Naive thymus-derived CD4-positive, alpha-beta T cell (primary cell): ENCODE measurements at regions not wholly inside any gene's neighbourhood (a gene's known extent, or its start where the extent isn't known, plus 50 kb on each side); places are given as distances from the start of the nearest gene placed in this dataset.
"Not testable (repeated sequence)": the region's sequence is repeated elsewhere in the genome, so short reads cannot be mapped to it uniquely, and the experiment has no call there.

Source experiments
- ATAC-seq: fragments of 150-1000 bp; cut with Tn5 transposase; 2 replicates; pipeline ENCODE4 v1.10.0; 2021; ENCODE audit warnings: mild to moderate bottlenecking, moderate library complexity
- CTCF ChIA-PET: fragments of 350-600 bp; sonication (Branson Sonifier 250); formaldehyde crosslinking; loops from one replicate; lab custom pipeline; 2021; ENCODE audit warnings: antibody characterized with exemption; lab: Charles Lee
- POLR2A ChIA-PET: fragments of 350-600 bp; sonication (Branson Sonifier 250); formaldehyde crosslinking; loops from one replicate; lab custom pipeline; 2021; ENCODE audit warnings: antibody characterized with exemption, inconsistent platforms; lab: Charles Lee
- DNase-seq, 9 donors: peaks; one replicate each; pipeline versions ENCODE4 v3.0.0 to v3.0.0-alpha.2; 2020 to 2022; ENCODE audit warnings: mixed read lengths in 1 of 9
- H3K27ac ChIP-seq: one replicate; pipeline ENCODE4 v1.7.0; 2013; ENCODE audit warnings: mild to moderate bottlenecking, low read depth, low read length, moderate library complexity
- H3K27me3 ChIP-seq, 2 donors: one replicate each; pipeline ENCODE4 v1.7.0; 2013; ENCODE audit warnings: low read length in 2 of 2, mild to moderate bottlenecking in 2 of 2, moderate library complexity in 2 of 2; ENCODE audit not compliant: control insufficient read depth in 2 of 2, insufficient read depth in 2 of 2
- H3K36me3 ChIP-seq, 3 experiments: 1 replicate in 2 of 3; 2 replicates in 1 of 3; pipeline ENCODE4 v1.7.0; 2013; ENCODE audit warnings: low read length in 3 of 3, mild to moderate bottlenecking in 3 of 3, moderate library complexity in 1 of 3; ENCODE audit not compliant: insufficient read depth in 3 of 3, control insufficient read depth in 2 of 3
- H3K4me1 ChIP-seq, 2 donors: one replicate each; pipeline ENCODE4 v1.7.0; 2013; ENCODE audit warnings: low read length in 2 of 2, mild to moderate bottlenecking in 2 of 2, moderate library complexity in 1 of 2; ENCODE audit not compliant: control insufficient read depth in 2 of 2, insufficient read depth in 2 of 2
- H3K4me3 ChIP-seq: 2 replicates; pipeline ENCODE4 v1.7.0; 2013; ENCODE audit warnings: mild to moderate bottlenecking, low read length
- H3K9me3 ChIP-seq, 3 experiments: 1 replicate in 2 of 3; 2 replicates in 1 of 3; pipeline ENCODE4 v1.7.0; 2013; ENCODE audit warnings: low read length in 3 of 3; ENCODE audit not compliant: control insufficient read depth in 2 of 3
- H3K27ac Mint-ChIP-seq, 9 donors: one replicate each; pipeline ENCODE4 v1.8.0; 2020 to 2022; ENCODE audit warnings: mixed read lengths in 9 of 9, mild to moderate bottlenecking in 8 of 9, moderate library complexity in 5 of 9, inconsistent platforms in 2 of 9
- H3K27me3 Mint-ChIP-seq, 5 donors: one replicate each; pipeline ENCODE4 v1.8.0; 2021 to 2022; ENCODE audit warnings: mixed read lengths in 5 of 5, mild to moderate bottlenecking in 1 of 5
- H3K36me3 Mint-ChIP-seq, 5 donors: one replicate each; pipeline ENCODE4 v1.8.0; 2020 to 2022; ENCODE audit warnings: mixed read lengths in 5 of 5, mild to moderate bottlenecking in 3 of 5, inconsistent platforms in 1 of 5
- H3K4me1 Mint-ChIP-seq, 7 donors: one replicate each; pipeline ENCODE4 v1.8.0; 2020 to 2022; ENCODE audit warnings: mixed read lengths in 7 of 7, mild to moderate bottlenecking in 3 of 7, inconsistent platforms in 1 of 7
- H3K4me3 Mint-ChIP-seq, 10 donors: one replicate each; pipeline ENCODE4 v1.8.0; 2020 to 2022; ENCODE audit warnings: mild to moderate bottlenecking in 10 of 10, mixed read lengths in 10 of 10, moderate library complexity in 6 of 10, inconsistent platforms in 2 of 10
- H3K9me3 Mint-ChIP-seq, 11 donors: one replicate each; pipeline ENCODE4 v1.8.0; 2020 to 2022; ENCODE audit warnings: mixed read lengths in 11 of 11, mild to moderate bottlenecking in 4 of 11, inconsistent platforms in 1 of 11, moderate library complexity in 1 of 11
- intact Hi-C, 2 donors: fragments of 100-400 bp; cut with micrococcal nuclease; formaldehyde crosslinking; loops; one replicate each; pipeline ENCODE4 v1.15.1; 2023

DNA sequence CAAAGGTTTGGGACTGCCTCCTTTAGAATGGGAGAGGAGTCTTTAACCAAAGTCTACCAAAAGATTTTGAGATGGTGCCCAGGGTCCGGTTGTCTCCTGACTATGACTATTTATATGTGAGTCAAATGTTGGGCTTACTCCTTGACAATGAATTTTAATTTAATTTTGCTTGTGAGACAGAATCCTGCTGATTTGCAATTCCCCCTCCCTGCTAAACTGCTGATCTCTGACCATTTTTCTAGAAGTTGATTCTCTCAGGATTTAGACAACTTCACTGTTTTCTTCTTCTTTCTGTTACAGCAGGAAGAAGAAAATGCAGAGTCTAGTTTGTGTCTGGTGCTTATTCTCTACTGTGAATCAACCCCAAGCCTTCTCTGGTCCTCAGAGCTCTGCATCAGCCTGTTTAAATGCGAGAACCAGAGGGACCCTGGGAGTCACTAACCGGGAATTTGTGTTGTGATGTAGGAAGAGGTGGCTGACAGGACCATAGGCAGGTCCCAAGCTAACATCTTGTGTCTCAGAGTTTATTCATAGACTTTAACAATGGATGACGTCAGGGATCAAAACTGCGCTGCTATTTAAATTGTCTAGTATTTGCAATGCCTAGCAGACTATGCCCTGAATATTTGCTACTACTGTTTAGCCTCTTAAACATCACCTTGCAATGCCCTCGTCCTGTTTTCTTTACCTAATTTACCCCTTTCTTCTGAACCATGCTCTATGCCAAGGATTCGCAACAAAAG lies 124.0 kb upstream of the TAF11L2 start:
- H3K27ac ChIP-seq = no peak overlapping the region
- CTCF ChIA-PET = no interaction called here
- intact Hi-C loops = no loop called here
- no peak overlapping the region for H3K4me3 ChIP-seq
- ATAC-seq (no peak), DNase-seq (no peak)
- no peaks in the 10 kb centered on the region for H3K36me3 ChIP-seq
- H3K36me3 Mint-ChIP-seq = no peaks in the 10 kb centered on the region
- no peak overlapping the region for H3K27ac Mint-ChIP-seq
- H3K27me3 Mint-ChIP-seq = no peaks in the 10 kb centered on the region
- POLR2A ChIA-PET = no interaction called here
- no peaks in the 10 kb centered on the region for H3K9me3 ChIP-seq
- H3K4me3 Mint-ChIP-seq = no peak overlapping the region
- H3K9me3 Mint-ChIP-seq = peaks cover 2 to 13% (median 7%) of the 10 kb centered on the region in 11 donors
- no peaks in the 10 kb centered on the region for H3K4me1 ChIP-seq
- H3K27me3 ChIP-seq = no peaks in the 10 kb centered on the region
- peaks cover 0 to 2% (median 0%) of the 10 kb centered on the region in 7 donors for H3K4me1 Mint-ChIP-seq

DNA sequence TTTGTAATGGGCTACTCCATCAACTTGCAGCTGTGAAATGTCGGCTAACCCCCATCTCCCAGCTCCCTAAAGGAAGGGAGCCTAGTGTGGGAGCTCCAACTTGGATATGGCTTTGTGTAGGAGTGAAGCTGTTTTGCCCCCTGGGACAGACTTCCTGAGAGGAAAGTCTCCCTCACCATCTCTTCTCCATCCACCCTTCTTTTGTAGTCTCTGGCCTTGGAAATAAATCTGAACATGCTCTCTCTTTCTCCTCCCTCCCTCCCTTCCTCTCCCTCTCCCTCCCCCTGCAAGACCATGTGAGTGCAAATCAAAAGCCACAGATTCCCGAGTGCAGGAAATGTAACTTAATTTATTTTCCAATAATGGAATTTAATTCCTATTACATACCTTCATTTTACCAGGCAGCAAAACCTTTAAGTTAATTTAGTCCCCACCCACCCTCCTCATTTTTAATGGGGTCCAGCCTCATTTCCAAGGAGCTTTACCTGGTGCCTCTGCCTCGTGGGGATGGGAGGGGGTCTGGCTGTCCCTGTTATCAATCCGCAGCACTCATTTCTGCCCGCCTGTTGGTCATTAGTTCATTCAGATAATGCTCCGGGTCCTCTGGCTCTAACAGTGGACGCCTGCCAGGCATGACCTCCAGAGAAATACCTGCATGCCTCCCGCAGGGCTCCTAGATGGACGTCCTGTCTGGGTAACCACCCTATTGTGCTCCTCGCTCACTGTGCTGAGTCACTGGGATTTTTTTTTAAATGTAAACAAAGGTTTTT lies 122.9 kb upstream of the TAF11L2 start:
- DNase-seq = no peak
- Histone ChIP-seq H3K27ac (no peak overlapping the region), H3K27me3 (no peaks in the 10 kb centered on the region), H3K4me1 (no peaks in the 10 kb centered on the region), H3K36me3 (no peaks in the 10 kb centered on the region), H3K9me3 (no peaks in the 10 kb centered on the region), H3K4me3 (no peak overlapping the region)
- ChIA-PET CTCF (no interaction called here), POLR2A (no interaction called here)
- no peaks in the 10 kb centered on the region for H3K36me3 Mint-ChIP-seq
- no peaks in the 10 kb centered on the region for H3K27me3 Mint-ChIP-seq
- peaks cover 0 to 2% (median 0%) of the 10 kb centered on the region in 7 donors for H3K4me1 Mint-ChIP-seq
- intact Hi-C loops = no loop called here
- H3K27ac Mint-ChIP-seq = no peak overlapping the region
- peaks cover 2 to 13% (median 7%) of the 10 kb centered on the region in 11 donors for H3K9me3 Mint-ChIP-seq
- H3K4me3 Mint-ChIP-seq = no peak overlapping the region
- ATAC-seq = no peak

DNA sequence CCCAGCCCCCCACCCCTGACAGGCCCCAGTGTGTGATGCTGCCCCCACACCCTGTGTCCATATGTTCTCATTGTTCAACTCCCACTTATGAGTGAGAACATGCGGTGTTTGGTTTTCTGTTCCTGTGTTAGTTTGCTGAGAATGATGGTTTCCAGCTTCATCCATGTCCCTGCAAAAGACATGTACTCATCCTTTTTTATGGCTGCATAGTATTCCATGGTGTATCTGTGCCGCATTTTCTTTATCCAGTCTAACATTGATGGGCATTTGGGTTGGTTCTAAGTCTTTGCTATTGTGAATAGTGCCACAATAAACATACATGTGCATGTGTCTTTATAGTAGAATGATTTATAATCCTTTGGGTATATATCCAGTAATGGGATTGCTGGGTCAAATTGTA lies 122.1 kb upstream of the TAF11L2 start:
- H3K27ac Mint-ChIP-seq, H3K27ac ChIP-seq, H3K4me1 ChIP-seq, intact Hi-C loops, H3K36me3 Mint-ChIP-seq, H3K9me3 ChIP-seq, H3K4me1 Mint-ChIP-seq, CTCF ChIA-PET, DNase-seq, POLR2A ChIA-PET, H3K4me3 Mint-ChIP-seq, H3K4me3 ChIP-seq, H3K36me3 ChIP-seq, H3K27me3 ChIP-seq, ATAC-seq, H3K27me3 Mint-ChIP-seq: not testable (repeated sequence)
- peaks cover 0 to 15% (median 7%) of the 10 kb centered on the region in 11 donors for H3K9me3 Mint-ChIP-seq

DNA sequence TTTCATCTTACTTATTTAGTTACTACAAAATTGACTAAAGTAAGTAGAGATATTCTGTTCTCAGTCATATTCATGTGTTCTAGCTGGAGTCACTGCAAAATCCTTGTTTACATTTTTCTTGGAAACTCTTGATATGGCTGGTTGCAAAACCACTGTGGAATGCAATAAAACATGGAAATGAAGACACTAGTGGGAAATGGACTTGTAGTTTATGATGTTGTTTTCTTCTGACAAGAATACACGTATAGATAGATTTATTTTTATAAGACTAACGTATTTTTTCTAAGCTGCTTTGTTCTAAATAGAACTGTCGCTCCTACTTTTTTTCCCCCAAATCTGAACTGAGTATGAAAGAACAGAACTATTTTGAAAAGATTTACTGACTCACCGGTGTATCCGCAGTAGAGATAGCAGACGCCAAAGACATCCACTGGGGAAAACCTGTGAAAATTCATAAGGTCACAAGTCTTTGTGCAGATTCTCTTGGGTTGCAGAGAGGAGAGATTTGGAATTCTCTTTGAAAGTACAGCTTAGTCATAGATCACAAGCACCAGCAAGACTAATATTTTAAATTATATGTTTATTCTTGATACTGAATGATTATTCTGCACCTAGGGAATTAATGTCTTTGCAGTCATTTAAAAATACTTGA lies 119.6 kb upstream of the TAF11L2 start:
- no peaks in the 10 kb centered on the region for H3K9me3 ChIP-seq
- no peak overlapping the region for H3K27ac ChIP-seq
- POLR2A ChIA-PET = no interaction called here
- no peaks in the 10 kb centered on the region for H3K27me3 Mint-ChIP-seq
- ATAC-seq (no peak), DNase-seq (no peak)
- no peaks in the 10 kb centered on the region for H3K4me1 ChIP-seq
- no peak overlapping the region for H3K4me3 ChIP-seq
- H3K27ac Mint-ChIP-seq = no peak overlapping the region
- H3K4me3 Mint-ChIP-seq = no peak overlapping the region
- no peaks in the 10 kb centered on the region for H3K36me3 Mint-ChIP-seq
- peaks cover under 1 to 13% (median 5%) of the 10 kb centered on the region in 11 donors for H3K9me3 Mint-ChIP-seq
- no peaks in the 10 kb centered on the region for H3K36me3 ChIP-seq
- intact Hi-C loops = no loop called here
- H3K4me1 Mint-ChIP-seq = no peaks in the 10 kb centered on the region
- CTCF ChIA-PET = no interaction called here
- H3K27me3 ChIP-seq = no peaks in the 10 kb centered on the region

DNA sequence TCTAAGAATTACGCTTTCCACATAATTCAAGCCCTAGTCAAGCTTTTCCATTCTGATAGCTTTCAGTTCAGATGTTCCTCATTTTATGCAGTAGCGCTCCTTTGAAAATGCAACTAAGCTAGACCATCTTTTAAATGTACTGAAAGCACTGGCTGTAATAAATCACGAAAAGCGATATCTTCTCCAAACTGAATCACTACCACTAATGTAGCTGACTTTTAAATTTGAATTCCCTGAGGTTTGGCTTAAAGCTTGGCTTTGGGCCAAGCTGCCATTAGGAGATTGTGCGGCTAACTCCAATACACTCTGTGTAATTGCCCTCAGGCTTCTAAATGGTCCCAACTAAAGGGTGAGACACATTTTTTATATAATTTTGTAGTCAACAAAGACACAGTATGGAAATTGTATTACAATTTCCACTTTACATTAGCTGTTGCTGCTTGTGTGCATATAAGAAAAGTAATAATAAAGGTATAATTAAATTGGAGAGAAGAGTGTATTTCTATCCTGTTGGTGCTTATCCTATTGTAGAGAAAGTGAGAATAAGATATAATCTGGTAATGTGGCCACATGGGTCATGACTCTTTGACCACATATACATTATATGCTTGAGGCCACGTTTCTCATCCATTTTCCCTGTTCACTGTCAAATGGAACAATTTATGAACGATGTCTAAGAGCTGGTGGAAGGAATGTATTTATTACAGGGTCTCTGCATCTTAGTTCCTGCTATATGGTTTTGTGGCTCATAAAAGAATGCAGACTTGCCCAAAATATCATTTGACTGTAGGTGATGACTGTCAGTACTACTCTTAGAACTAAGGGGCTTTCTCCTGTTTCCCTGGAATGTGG lies 118.7 kb upstream of the TAF11L2 start:
- no peaks in the 10 kb centered on the region for H3K4me1 Mint-ChIP-seq
- no peaks in the 10 kb centered on the region for H3K36me3 ChIP-seq
- no peaks in the 10 kb centered on the region for H3K27me3 ChIP-seq
- H3K9me3 ChIP-seq = no peaks in the 10 kb centered on the region
- ChIA-PET CTCF (no interaction called here), POLR2A (no interaction called here)
- no peak overlapping the region for H3K27ac ChIP-seq
- no peaks in the 10 kb centered on the region for H3K4me1 ChIP-seq
- H3K27ac Mint-ChIP-seq = no peak overlapping the region
- ATAC-seq (no peak), DNase-seq (no peak)
- H3K4me3 ChIP-seq = no peak overlapping the region
- H3K27me3 Mint-ChIP-seq = no peaks in the 10 kb centered on the region
- no peak overlapping the region for H3K4me3 Mint-ChIP-seq
- H3K36me3 Mint-ChIP-seq = no peaks in the 10 kb centered on the region
- H3K9me3 Mint-ChIP-seq = peaks cover 0 to 13% (median 4%) of the 10 kb centered on the region in 11 donors
- intact Hi-C loops = no loop called here

DNA sequence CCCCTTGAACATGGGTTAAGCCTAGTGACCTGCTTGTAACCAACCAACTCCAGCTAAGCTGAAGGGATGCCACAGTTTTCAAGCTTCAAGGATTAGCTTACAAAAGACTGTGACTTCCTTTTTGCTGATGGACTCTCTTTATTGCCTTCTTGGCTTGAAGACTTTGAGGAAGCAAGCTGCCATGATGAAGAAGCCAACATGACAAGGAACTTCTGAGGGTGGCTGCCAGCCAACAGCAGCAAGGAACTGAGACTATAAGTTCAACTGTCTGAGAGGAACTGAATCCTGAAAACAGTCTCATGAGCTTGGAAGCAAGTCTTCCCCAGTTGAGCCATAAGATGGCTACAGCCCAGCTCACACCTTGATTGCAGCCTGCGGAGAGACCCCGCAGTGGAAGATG lies 116.1 kb upstream of the TAF11L2 start:
- Histone ChIP-seq H3K9me3 (no peaks in the 10 kb centered on the region), H3K4me3 (no peak overlapping the region), H3K4me1 (no peaks in the 10 kb centered on the region), H3K27ac (no peak overlapping the region), H3K27me3 (no peaks in the 10 kb centered on the region), H3K36me3 (no peaks in the 10 kb centered on the region)
- no peak for DNase-seq
- intact Hi-C loops = no loop called here
- no peak overlapping the region for H3K27ac Mint-ChIP-seq
- no peaks in the 10 kb centered on the region for H3K4me1 Mint-ChIP-seq
- H3K27me3 Mint-ChIP-seq = no peaks in the 10 kb centered on the region
- ChIA-PET POLR2A (no interaction called here), CTCF (no interaction called here)
- H3K36me3 Mint-ChIP-seq = no peaks in the 10 kb centered on the region
- peaks cover 0 to 12% (median 4%) of the 10 kb centered on the region in 11 donors for H3K9me3 Mint-ChIP-seq
- H3K4me3 Mint-ChIP-seq = no peak overlapping the region
- ATAC-seq = peak; percentile 70
